Femur (tissue), 1 donor: ENCODE measurements at regions not wholly inside any gene's neighbourhood (a gene's known extent, or its start where the extent isn't known, plus 50 kb on each side); places are given as distances from the start of the nearest gene placed in this dataset.

Experiments
- DNase-seq: peaks from one replicate; pipeline ENCODE4 v3.0.0-alpha.2; 2017

DNA sequence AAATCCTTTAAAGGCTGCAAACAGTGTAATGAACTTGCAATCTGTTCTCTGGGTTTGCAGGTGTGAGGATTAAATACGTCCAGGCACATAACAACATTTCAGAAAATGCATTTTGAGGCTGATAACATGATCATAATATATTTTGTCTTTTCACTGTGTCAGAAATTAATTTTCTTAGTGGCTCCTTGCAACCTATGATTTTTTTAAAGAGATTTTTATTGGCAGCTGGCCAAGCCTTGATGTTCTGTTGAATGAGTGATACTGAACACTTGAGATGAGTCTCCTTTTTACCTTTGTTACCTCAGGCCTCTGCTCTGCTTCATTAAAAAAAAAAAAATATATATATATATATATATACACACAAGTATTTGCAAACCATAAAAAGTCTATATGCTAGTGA is 68.2 kb upstream of the TENM3 start:
- no peak for DNase-seq

DNA sequence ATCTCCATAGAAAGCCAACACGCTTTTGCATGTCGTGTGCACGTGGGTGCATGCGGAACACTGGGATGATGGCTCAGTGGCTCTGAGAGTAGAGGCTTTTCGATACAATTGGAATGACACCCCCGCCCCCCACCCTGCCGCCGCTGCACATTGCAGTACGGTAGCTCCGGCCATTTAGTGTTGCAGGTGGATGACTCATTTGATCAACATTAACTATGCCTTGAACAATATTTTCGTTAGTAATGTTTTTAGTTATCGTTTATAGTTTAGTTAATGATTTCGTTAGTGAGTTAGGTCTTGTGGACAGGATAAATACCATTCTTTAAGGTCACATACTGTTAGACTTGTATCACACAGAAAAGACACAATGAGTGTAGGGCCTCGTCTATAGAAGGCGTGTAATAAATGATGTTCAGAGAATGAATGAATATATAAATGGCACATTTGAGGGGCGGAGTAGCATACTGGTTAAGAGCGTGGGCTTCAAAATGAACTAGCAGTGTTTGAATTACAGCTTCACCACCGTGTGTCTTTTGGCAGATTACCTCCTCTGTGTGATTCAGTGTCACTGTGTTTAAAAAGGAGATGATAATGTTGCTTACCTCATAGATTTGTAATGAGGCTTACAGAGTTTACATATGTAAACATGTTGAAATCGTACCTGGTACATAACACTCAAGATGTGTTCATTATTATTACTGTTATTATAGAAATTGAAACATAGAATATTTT is 67.2 kb upstream of the TENM3 start:
- no peak for DNase-seq

DNA sequence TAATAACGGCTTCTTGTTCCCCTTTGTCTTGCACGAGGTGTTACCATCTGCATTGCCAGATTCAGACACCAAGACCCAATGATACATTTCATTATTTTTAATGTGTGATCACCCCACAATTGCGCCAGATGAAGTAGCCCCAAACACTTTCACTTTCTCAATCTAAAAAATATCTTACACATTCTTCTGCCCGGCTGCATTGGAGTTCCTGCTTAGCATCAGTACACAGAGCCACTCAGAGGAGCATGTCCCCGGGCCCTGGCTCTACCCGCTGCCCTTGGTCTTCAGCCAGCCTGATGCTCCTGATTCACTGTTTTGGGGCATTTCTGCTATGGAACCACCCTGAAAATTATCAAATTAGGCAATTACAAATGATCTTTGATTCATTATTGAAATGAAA is 66.0 kb upstream of the TENM3 start:
- DNase-seq: no peak

DNA sequence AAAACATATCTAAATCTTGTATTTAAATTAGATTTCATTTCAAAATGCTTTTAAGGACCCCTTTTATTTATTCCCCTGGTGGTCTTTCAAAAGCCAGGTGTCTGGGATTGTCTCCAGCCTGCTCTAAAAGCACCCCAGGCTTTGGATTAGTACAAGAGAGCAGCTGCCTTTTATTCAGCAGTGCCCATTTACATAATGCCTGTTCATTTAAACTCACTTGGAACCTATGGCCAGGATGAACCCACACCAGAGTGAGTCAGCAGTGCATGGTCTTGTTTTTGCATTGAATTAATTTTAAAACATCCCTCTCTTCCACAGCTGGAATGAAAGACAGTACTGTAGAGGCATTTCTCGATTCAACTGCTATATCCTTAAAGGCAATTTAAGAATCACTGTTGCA is 64.1 kb upstream of the TENM3 start:
- DNase-seq: no peak

DNA sequence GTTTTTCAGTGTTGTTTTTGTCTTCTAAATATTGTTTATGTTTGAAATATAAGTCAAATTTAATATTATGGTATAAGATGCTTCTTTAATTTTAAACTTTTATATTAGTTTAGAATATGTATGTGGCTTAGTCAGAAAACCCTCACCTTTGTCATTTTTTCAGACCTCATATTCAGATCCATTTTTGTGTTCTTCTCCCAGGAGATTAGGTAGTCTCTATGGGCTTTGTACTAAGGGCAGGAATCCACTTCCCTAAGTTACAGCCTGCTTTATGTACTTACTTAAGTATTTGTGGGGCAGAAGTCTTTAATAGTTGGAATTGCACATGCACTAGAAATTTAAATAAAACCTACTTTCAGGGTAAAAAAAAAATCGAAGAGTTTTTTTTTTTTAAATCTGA is 63.5 kb upstream of the TENM3 start:
- DNase-seq: no peak

DNA sequence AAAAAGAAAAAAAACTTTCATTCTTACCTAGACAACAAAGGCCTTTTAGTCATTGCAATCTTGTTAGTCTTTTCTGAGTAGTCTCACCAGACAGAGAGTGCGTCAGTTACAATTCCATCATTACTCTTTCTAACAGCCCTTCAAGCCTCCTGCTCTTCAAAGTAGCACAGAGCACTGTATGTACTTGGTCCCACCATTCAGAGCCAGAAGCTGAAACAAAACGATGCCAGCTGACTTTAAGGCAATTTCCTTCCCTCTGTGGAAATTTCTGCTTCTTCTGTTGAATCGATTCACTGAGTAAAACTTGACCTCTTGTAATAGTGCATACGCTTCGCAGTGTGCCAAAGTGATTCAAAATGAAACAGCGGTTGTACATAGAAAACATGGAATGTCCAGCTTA is 57.7 kb upstream of the TENM3 start:
- peak; percentile 50 for DNase-seq

DNA sequence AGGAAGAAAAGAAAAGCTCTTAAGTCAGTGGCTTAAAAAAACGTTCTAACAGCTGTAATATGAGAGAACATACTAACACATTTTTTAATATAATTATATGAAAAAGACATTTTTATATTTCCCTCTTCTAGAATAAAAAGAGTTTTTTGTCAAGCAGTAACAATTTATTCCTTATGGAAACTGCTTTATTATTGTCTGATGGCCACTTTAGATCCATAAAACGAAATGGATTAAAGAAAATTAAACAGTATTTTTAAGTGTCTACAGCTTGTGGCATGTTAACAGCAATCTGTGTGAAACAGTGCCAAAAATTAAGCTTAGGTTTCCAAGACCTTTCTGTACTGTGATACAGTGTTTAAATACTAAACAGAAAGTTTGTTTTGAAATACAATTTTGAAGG is 55.5 kb upstream of the TENM3 start:
- no peak for DNase-seq

DNA sequence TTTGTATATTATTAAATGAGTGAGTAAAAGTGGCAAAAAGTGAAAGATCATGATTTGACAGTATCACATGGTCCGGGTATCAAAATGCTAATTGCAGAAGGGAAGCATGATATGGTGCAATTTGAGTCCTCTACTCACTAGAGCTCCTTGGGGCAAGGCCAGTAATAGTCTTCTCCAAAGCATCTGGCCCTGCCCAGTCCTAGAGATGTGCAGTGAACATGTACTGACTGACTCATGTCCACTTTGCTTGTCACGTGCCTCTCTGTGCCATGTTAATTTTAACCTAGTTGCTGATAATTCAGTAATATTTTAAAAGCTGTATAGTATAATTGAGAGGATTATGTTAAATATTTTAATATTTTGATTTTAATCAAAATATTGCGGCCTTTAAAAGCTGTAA is 54.6 kb upstream of the TENM3 start:
- DNase-seq: no peak

DNA sequence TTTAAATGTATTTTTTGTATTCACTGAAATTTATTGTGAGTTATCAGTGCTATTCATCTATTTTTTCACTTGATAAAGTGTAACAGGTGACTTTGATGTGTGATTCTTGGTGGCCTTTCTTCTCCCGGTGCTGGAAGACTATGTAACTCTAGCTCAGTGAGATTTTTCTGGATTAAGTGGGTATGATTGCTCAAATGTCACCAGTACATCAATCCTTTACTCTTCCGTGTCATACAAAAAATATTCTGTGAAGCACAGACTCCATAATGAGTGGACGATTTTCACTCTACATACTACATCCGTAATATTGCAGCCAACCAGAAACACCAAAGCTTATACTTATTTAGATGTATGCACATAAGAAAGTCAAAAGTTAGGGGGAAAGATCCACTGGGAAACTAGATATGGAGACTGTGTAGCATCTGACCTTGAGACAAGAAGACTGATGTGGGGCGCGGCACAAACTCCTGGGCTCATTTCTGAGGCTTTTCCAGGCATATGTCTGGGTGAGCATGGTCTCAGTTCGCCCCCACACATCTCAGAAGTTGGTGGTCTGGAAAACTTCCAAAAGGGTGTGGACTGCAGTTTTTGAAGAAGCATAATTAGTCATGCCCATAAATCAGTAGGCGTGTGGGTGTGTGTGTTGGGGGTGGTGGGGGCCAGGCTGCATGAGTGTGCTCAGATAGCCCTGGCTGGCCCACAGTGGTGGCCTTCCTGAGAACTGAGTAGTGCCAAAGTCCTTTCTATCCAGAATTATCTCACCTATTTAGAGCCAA is 53.9 kb upstream of the TENM3 start:
- peak; percentile 53 for DNase-seq

DNA sequence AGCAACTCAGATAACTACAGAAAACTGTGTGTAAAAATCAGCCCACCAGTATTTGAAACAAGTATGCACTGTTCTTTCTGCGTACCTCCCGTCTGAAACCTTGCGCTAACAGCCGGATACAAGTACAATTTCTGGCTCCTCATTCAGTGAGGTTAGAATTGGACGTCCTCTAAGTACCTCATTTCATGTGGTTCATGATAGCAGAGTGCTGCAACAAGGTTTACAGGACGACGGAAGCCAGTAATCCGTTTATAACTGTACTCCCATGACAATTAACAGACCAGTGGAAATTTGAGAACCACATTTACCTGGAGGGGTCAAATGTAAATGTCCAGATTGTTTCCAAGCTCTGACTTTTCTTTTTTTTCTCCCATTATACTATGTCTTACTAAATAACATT is 52.9 kb upstream of the TENM3 start:
- DNase-seq: no peak

DNA sequence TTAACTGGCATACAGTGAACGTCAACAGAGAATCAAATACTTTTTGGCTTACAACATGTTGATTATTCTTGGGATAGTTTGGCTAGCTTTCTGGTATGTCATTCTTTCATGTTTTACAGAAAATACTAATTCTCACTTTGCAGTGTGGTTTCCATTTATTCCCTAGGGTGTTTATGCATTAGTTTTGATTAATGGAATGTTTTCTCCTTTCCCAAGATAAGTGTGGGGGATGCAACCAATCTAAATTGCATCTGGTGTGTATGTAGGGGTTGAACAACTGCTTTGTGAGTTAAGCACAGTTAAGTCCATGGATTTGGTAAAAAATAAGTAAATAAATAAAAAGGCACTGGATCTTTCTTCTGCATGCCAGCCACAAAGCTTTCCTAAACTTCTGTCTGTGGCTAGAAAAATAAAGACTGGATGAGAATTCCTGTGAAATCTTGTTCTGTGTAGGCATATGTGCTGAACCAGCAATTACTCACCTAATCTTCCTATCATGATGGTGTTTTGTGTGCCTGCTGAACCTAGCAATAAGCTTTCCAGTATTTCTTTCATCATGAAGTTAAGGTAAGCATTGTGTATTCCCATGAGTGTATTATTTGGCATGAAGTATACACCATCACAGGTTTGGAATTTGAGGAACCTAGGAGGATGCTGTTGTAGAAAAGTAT is 50.6 kb upstream of the TENM3 start:
- no peak for DNase-seq

DNA sequence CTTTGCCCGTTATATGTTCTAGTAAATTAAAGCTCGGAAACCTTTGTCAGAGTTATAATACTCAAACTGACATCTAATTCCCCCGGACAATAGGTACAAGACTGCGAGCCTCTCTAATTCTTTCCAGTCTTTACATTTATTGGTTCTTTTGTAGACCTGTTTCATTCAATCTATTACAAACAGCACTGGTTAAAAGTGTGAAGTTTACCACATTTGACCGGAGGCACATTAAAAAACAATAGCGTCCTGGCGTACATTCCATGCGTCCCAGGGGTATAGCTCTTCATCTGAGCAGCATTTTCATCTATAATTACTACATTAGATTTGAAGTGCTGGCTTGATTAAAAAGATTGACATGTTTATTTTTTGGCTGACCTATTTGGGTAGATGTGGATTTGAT is 49.9 kb upstream of the TENM3 start:
- DNase-seq: no peak
